Renal pelvis (tissue), 1 donor: ENCODE measurements at regions not wholly inside any gene's neighbourhood (a gene's known extent, or its start where the extent isn't known, plus 50 kb on each side); places are given as distances from the start of the nearest gene placed in this dataset.

Experiments used
- DNase-seq: peaks from one replicate; pipeline ENCODE4 v3.0.0-alpha.2; 2013

GRCh38 chr22:49079743-49080500 lies 747.8 kb downstream of the BRD1 start:
- DNase-seq, result no peak

- no peak for DNase-seq
Observed at GRCh38 chr22:49079027-49079725, 748.5 kb downstream of the BRD1 start.

- no peak for DNase-seq
Observed at GRCh38 chr22:49078076-49078710, 749.5 kb downstream of the BRD1 start.

GRCh38 chr22:49077586-49077985 lies 750.1 kb downstream of the BRD1 start:
- DNase-seq, result no peak

- DNase-seq, result no peak
Observed at GRCh38 chr22:49077036-49077393, 750.7 kb downstream of the BRD1 start.

GRCh38 chr22:49076300-49077035 lies 751.2 kb downstream of the BRD1 start:
- no peak for DNase-seq

- no peak for DNase-seq
Observed at GRCh38 chr22:49075150-49075549, 752.5 kb downstream of the BRD1 start.

- DNase-seq, result no peak
Observed at GRCh38 chr22:49073873-49074417, 753.7 kb downstream of the BRD1 start.

- DNase-seq, result no peak
Observed at GRCh38 chr22:49072996-49073645, 754.6 kb downstream of the BRD1 start.

GRCh38 chr22:49070501-49070900 lies 757.2 kb downstream of the BRD1 start:
- DNase-seq, result no peak

- no peak for DNase-seq
Observed at GRCh38 chr22:49068861-49069500, 758.7 kb downstream of the BRD1 start.

GRCh38 chr22:49067504-49067903 lies 760.2 kb downstream of the BRD1 start:
- DNase-seq, result no peak

- no peak for DNase-seq
Observed at GRCh38 chr22:49066619-49067018, 761.1 kb downstream of the BRD1 start.

- DNase-seq, result no peak
Observed at GRCh38 chr22:49064836-49065235, 762.8 kb downstream of the BRD1 start.

- DNase-seq, result no peak
Observed at GRCh38 chr22:49063545-49063890, 764.2 kb downstream of the BRD1 start.

GRCh38 chr22:49062802-49063544 lies 764.7 kb downstream of the BRD1 start:
- DNase-seq, result no peak

- DNase-seq, result no peak
Observed at GRCh38 chr22:49062155-49062801, 765.4 kb downstream of the BRD1 start.

- no peak for DNase-seq
Observed at GRCh38 chr22:49057910-49058309, 769.8 kb downstream of the BRD1 start.

- DNase-seq, result no peak
Observed at GRCh38 chr22:49056301-49056700, 771.4 kb downstream of the BRD1 start.

GRCh38 chr22:49055406-49055805 lies 772.3 kb downstream of the BRD1 start:
- DNase-seq, result no peak
